GM12873 (cell line): ENCODE measurements at regions not wholly inside any gene's neighbourhood (a gene's known extent, or its start where the extent isn't known, plus 50 kb on each side); places are given as distances from the start of the nearest gene placed in this dataset.

ENCODE experiments used
- TF ChIP-seq, protein P1 (sequence below): IDR thresholded peaks from 2 replicates; pipeline ENCODE4 v1.5.1; 2012; ENCODE audit warnings: low read depth, mild to moderate bottlenecking, moderate library complexity, low read length, control low read depth; ENCODE audit not compliant: insufficient read depth; ENCODE audit errors: missing control alignments

DNA sequence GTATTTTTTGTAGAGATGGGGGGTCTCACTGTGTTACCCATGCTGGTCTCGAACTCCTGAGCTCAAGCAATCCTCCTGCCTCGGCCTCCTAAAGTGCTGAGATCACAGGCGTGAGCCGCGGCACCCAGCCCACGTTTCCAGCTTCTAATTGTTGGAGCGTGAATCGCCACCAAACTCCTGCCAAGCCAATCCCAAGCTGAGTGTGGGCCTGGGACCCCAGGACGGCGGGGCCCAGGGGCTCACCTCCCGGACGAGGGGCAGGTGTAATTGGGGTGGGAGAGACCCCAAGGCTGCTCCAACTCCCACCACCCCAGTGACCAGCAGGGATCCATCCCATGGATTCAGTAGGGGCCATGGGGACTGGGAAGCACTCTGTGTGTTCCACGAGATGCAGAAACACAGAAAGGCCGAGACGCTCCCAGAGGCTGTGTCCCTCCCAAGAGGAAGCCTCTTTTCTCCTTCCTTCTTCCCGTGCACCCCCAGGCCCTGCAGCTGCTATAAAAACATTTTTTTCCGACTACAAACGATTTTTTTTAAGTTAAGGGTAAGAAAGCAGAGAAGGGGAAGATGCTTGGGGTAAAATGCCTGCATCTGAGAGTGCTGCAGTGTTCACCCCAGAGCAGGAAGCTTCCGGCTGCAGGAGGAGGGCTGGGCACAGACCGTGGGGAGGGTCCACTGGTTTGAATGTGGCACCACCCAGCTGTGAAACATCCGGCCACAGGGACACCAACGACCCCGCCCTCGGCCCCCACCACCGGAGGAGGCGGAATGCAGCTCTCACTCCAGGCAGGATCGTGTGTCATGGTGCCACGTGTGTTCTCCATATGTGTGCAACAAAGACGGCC lies 76.5 kb downstream of the MICALL2 start:
- TF ChIP-seq, protein P1, sequence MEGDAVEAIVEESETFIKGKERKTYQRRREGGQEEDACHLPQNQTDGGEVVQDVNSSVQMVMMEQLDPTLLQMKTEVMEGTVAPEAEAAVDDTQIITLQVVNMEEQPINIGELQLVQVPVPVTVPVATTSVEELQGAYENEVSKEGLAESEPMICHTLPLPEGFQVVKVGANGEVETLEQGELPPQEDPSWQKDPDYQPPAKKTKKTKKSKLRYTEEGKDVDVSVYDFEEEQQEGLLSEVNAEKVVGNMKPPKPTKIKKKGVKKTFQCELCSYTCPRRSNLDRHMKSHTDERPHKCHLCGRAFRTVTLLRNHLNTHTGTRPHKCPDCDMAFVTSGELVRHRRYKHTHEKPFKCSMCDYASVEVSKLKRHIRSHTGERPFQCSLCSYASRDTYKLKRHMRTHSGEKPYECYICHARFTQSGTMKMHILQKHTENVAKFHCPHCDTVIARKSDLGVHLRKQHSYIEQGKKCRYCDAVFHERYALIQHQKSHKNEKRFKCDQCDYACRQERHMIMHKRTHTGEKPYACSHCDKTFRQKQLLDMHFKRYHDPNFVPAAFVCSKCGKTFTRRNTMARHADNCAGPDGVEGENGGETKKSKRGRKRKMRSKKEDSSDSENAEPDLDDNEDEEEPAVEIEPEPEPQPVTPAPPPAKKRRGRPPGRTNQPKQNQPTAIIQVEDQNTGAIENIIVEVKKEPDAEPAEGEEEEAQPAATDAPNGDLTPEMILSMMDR, result no peak

DNA sequence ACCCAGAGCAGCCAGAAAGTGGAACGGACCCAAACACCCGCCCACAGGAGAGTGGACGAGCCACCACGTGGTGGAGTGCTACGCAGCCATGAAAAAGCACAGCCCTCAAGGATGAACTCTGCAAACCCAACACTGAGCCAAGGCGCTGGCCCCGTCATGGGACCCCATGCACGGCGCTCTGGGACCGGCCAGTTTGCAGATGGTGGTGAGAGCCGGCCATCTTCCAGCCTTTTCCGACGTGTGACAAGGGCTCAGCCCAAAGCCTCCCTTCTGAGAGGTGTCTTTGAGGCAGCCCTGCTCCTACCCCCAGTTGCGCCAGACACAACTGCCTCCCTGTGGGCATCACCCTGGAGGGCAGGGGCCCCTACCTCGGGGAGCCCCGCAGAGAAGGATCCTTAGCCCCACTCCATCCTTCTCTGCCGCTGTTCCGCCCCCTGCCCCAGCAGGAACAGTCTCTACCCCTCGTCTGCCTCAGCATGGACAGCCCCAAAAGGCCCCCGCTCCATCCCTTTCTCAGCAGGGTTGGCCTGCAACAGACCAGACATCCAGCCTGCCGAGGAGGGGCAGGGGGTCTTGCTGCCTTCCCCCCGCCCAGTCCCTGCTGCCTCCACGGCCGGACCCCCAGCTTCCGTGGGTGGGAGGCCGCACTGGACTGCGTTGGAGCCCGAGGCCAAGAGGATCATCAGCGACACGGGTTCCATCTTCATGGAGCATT lies 75.7 kb downstream of the MICALL2 start:
- TF ChIP-seq, protein P1, result no peak

DNA sequence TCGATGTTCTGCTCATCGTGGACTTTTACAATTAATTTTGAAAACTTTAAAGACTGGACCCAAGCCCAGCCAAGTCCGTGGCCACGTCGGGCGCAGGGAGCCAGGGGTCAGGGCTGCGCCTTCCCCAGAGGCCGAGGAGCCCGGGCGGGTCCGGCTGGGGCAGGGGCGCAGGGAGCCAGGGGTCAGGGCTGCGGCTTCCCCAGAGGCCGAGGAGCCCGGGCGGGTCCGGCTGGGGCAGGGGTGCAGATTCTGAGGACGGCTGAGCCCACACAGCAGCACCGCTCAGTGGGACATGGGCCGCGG lies 75.2 kb downstream of the MICALL2 start:
- TF ChIP-seq, protein P1, result no peak
